BLaER1 treated with 17β-estradiol and CSF1 and Interleukin-3, amounts not matched to agents 10 nM and 100 nM (cell line): ENCODE measurements at regions not wholly inside any gene's neighbourhood (a gene's known extent, or its start where the extent isn't known, plus 50 kb on each side); places are given as distances from the start of the nearest gene placed in this dataset.

Source experiments
- H3K27ac ChIP-seq, 11 experiments: shearing (Covaris generic); formaldehyde crosslinking; 2 replicates each; pipeline ENCODE4 v1.8.1; 2022
- H3K27me3 ChIP-seq, 11 experiments: shearing (Covaris generic); formaldehyde crosslinking; 2 replicates each; pipeline ENCODE4 v1.8.1; 2022
- H3K36me3 ChIP-seq, 11 experiments: shearing (Covaris generic); formaldehyde crosslinking; 2 replicates each; pipeline ENCODE4 v1.8.1; 2022
- H3K4me1 ChIP-seq, 10 experiments: shearing (Covaris generic); formaldehyde crosslinking; 2 replicates each; pipeline ENCODE4 v1.8.1; 2022
- H3K4me2 ChIP-seq, 11 experiments: shearing (Covaris generic); formaldehyde crosslinking; 2 replicates each; pipeline ENCODE4 v1.8.1; 2022
- H3K4me3 ChIP-seq, 10 experiments: shearing (Covaris generic); formaldehyde crosslinking; 2 replicates each; pipeline ENCODE4 v1.8.1; 2022
- H3K9ac ChIP-seq, 11 experiments: shearing (Covaris generic); formaldehyde crosslinking; 2 replicates each; pipeline ENCODE4 v1.8.1; 2022
- H3K9me3 ChIP-seq, 11 experiments: shearing (Covaris generic); formaldehyde crosslinking; replicated peaks in 1 of 11; 2 replicates each; pipeline ENCODE4 v1.8.1; 2022
- H4K20me1 ChIP-seq, 11 experiments: shearing (Covaris generic); formaldehyde crosslinking; 2 replicates each; pipeline ENCODE4 v1.8.1; 2022
- Cebpa-rat ChIP-seq, 11 experiments: shearing (Covaris generic); IDR thresholded peaks; 2 replicates each; pipeline ENCODE4 v1.8.1; 2022

DNA sequence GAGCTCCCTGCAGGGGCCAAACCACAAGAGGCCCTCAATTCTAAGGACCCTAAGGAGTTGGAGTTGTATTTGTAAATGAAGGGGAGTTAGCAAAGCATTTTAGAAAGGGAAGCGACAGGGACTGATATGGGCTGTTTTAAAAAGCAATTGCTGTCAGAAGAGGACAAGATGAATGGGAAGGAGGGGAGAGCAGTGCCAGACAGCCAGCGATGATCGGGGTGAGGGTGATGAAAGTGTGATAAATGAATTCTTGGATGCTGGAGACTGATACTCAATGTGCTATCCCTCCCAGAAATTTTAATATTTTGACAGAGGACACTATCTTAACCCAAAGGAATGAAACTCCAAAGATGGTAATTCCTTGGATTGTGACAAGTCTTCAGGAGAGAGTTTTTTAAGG, 289.2 kb downstream of the CLIC5 start:
- Histone ChIP-seq H3K27ac (no peak overlapping the region), H3K36me3 (no peaks in the 10 kb centered on the region), H3K4me1 (no peaks in the 10 kb centered on the region), H3K4me3 (no peak overlapping the region), H4K20me1 (no peaks in the 10 kb centered on the region), H3K27me3 (no peaks in the 10 kb centered on the region), H3K4me2 (no peak overlapping the region), H3K9ac (no peak overlapping the region), H3K9me3 (peaks cover 0 to 14% (median 8%) of the 10 kb centered on the region in 11 experiments; a peak in 9 of 22 replicates)
- no peak for TF ChIP-seq Cebpa-rat (IDR thresholded peaks at IDR 0.05)

DNA sequence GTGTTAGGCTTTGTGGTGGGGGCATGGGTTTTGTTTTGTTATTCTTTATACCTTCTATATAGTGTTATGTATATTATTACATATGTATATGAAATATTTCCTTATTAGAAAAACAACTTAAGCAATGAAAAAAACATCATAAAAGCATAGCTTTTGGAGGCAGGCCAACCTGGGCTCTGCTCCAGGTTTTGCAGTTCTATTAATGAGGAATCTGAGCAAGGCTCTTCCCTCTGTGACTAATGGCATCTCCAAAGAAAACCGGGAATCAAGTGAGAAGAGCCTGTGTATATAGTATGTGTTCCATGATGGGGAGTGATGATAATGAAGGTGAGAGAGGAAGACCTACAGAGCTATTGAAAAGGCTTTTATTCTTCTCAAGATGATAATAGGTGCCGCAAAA, 291.1 kb downstream of the CLIC5 start:
- Histone ChIP-seq H3K9me3 (peaks cover 0 to 14% (median 8%) of the 10 kb centered on the region in 11 experiments; a peak in 9 of 22 replicates), H3K4me1 (no peaks in the 10 kb centered on the region), H3K27me3 (no peaks in the 10 kb centered on the region), H3K9ac (no peak overlapping the region), H4K20me1 (no peaks in the 10 kb centered on the region), H3K4me2 (no peak overlapping the region), H3K36me3 (no peaks in the 10 kb centered on the region), H3K27ac (no peak overlapping the region), H3K4me3 (no peak overlapping the region)
- TF ChIP-seq Cebpa-rat (IDR thresholded peaks at IDR 0.05), result no peak

DNA sequence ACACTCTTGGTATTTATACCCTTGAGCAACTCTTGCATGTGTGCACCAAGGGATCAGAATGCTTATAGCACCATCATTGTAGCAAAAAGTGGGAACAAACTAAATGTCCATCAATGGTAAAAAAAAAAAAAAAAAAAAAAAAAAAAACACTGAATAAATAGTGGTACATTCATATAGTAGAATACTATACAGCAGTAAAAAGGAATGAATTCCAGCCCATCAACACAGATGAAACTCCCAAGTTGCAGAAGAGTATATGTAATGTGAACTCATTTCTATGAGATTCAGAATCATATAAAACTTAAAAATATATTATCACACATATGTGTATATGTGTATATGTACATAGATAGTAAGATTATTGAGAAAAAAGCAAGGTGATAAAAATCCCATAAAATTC, 291.6 kb downstream of the CLIC5 start:
- H3K27ac ChIP-seq, result no peak overlapping the region

DNA sequence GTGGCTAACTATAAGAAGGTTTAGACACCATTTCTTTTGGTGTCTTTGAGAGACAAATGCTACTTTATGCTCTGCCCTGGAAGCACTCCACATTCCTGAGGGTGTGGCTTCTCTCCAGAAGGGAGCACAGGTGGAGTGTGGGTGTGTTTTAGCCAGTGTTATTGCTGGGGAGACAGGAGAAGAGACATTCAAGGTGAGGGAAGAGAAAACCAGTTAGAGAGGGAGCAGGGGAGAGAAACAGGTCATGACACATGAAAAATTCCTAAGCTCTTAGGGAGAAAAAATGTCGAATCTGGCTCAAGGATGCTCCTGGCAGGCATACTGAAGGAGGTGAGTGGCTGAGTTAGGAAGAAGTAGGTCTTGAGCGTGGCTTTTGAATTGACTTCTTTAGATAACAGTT, 292.8 kb downstream of the CLIC5 start:
- H3K27me3 ChIP-seq, result no peaks in the 10 kb centered on the region
- no peaks in the 10 kb centered on the region for H4K20me1 ChIP-seq
- H3K9me3 ChIP-seq, result peaks cover 0 to 14% (median 8%) of the 10 kb centered on the region in 11 experiments; a peak in 9 of 22 replicates
- no peak overlapping the region for H3K9ac ChIP-seq
- H3K36me3 ChIP-seq, result no peaks in the 10 kb centered on the region
- H3K4me2 ChIP-seq, result no peak overlapping the region
- H3K4me3 ChIP-seq, result no peak overlapping the region
- no peaks in the 10 kb centered on the region for H3K4me1 ChIP-seq
- no peak for TF ChIP-seq Cebpa-rat (IDR thresholded peaks at IDR 0.05)
- H3K27ac ChIP-seq, result no peak overlapping the region

More for the DNA sequence above, 291.6 kb downstream of the CLIC5 start:
- Histone ChIP-seq H3K9ac (no peak overlapping the region), H3K4me1 (no peaks in the 10 kb centered on the region), H3K9me3 (peaks cover 0 to 14% (median 8%) of the 10 kb centered on the region in 11 experiments; a peak in 9 of 22 replicates), H3K4me3 (no peak overlapping the region), H3K36me3 (no peaks in the 10 kb centered on the region), H4K20me1 (no peaks in the 10 kb centered on the region), H3K27me3 (no peaks in the 10 kb centered on the region), H3K4me2 (no peak overlapping the region)
- no peak for TF ChIP-seq Cebpa-rat (IDR thresholded peaks at IDR 0.05)

DNA sequence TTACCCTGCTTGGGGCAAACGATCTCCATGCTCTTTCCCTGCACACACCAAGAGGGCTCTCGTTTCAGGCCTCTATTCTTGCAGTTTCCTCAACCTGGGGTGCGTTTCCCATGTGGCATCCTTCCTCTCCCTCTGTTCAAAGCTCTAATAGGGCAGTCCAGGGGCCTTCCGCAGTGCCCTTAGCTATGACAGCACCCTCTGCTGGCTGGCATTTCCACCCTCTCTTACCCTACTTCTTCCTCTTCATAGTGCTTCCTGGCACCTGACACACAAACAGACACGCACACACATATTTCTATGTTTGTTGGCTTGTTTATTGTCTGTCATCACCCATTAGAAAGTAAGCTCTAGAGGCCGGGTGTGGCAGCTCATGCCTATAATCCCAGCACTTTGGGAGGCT, 294.0 kb downstream of the CLIC5 start:
- Histone ChIP-seq H3K4me3 (no peak overlapping the region), H3K4me1 (peaks cover 0 to 7% (median 6%) of the 10 kb centered on the region in 10 experiments; a peak in 17 of 20 replicates), H4K20me1 (no peaks in the 10 kb centered on the region), H3K27ac (no peak overlapping the region), H3K36me3 (no peaks in the 10 kb centered on the region), H3K9me3 (peaks cover 0 to 14% (median 8%) of the 10 kb centered on the region in 11 experiments; a peak in 9 of 22 replicates), H3K4me2 (no peak overlapping the region), H3K9ac (no peak overlapping the region), H3K27me3 (no peaks in the 10 kb centered on the region)
- TF ChIP-seq Cebpa-rat (IDR thresholded peaks at IDR 0.05), result no peak

DNA sequence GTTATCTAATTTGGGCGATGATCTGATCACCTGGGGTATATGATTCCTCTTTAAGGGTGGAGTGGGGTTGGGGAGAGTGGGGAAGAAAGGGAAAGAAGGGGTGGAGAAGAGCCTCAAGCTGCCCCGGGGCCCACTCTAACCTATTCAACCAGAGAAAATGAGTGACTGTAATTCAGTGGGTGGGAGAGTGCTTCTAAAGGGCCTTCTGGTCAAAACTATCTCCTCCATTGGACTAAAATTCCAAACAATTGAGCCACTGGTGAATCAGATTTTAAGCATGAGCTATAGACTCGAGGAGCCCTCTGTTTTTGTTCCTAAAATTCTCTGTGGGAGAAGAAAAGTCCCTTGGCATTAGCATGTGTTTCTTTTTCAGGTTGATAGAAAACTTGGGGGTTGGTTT, 296.8 kb downstream of the CLIC5 start:
- H3K27me3 ChIP-seq, result no peaks in the 10 kb centered on the region
- no peaks in the 10 kb centered on the region for H3K36me3 ChIP-seq
- H3K4me2 ChIP-seq, result no peak overlapping the region
- H3K9ac ChIP-seq, result no peak overlapping the region
- H3K27ac ChIP-seq, result no peak overlapping the region
- H3K4me1 ChIP-seq, result peaks cover 7 to 28% (median 25%) of the 10 kb centered on the region in 10 experiments
- H4K20me1 ChIP-seq, result no peaks in the 10 kb centered on the region
- H3K9me3 ChIP-seq, result peaks cover 0 to 12% (median 7%) of the 10 kb centered on the region in 11 experiments; a peak in 9 of 22 replicates
- no peak for TF ChIP-seq Cebpa-rat (IDR thresholded peaks at IDR 0.05)
- no peak overlapping the region for H3K4me3 ChIP-seq

DNA sequence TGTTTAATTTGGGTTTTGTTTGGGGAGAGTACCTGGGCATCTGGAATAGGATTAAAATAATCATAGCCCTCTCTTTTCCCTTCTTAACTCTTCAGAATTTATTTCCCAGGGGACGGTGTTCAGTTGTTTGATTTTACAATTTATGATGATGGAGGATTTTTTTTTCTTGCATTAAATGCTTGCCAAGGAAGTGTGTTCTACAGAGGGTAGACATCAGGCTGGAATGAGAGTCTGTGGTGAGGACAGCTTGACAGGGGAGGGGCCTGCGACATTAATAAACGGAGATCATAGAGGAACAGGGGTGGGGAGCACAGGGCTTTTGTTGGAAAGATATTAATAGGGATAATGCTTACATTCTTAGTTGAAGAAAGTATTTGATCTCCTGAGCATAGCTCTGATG, 297.5 kb downstream of the CLIC5 start:
- no peak overlapping the region for H3K27ac ChIP-seq
- no peak for TF ChIP-seq Cebpa-rat (IDR thresholded peaks at IDR 0.05)

DNA sequence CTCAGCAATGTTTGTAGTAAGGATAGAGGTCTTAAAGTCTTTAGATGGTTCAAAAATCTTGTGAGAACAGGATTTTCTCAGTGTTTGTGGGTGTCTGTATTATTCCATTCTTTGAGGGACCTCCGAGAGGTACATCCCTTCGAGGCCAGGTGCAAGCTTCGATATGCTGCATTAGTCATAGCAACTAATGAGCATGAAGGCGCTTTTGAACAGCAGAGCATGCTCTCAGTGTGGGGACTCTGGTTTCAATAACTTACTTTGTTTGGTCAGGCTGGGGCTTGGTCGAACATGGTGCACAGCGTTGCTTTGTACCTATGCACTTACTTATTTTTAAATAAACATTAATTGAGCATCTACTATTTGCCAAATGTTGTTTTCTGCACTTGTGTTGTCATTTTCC, 297.9 kb downstream of the CLIC5 start:
- Histone ChIP-seq H3K9ac (no peak overlapping the region), H3K4me1 (peaks cover 17 to 38% (median 26%) of the 10 kb centered on the region in 10 experiments), H3K27ac (no peak overlapping the region), H3K27me3 (no peaks in the 10 kb centered on the region), H3K9me3 (peaks cover 0 to under 1% (median 0%) of the 10 kb centered on the region in 11 experiments; a peak in 1 of 22 replicates), H4K20me1 (no peaks in the 10 kb centered on the region), H3K4me3 (no peak overlapping the region), H3K36me3 (no peaks in the 10 kb centered on the region), H3K4me2 (no peak overlapping the region)
- TF ChIP-seq Cebpa-rat (IDR thresholded peaks at IDR 0.05), result no peak

More for the DNA sequence above, 297.5 kb downstream of the CLIC5 start:
- Histone ChIP-seq H4K20me1 (no peaks in the 10 kb centered on the region), H3K36me3 (no peaks in the 10 kb centered on the region), H3K9ac (no peak overlapping the region), H3K4me3 (no peak overlapping the region), H3K4me1 (peaks cover 13 to 34% (median 25%) of the 10 kb centered on the region in 10 experiments), H3K9me3 (peaks cover 0 to 5% (median under 1%) of the 10 kb centered on the region in 11 experiments; a peak in 7 of 22 replicates), H3K4me2 (no peak overlapping the region), H3K27me3 (no peaks in the 10 kb centered on the region)

DNA sequence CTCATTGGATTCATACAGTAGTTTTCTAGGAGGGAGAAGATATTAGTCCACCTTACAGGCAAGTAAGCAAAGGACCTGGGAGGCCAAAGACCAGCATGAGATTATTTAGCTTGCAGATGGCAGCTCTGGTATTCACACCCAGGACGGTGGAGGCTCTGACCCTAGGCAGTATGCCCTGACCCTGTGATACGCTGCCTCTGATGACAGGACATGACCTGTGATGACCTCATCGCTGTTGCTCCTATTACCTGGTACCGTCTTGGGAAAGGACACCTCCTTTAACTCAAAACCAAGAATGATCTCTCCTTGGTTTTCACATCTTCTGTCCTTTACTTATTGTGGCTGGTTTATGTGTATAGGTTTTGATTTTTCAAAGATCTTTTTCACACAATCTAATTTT, 298.6 kb downstream of the CLIC5 start:
- no peaks in the 10 kb centered on the region for H3K27me3 ChIP-seq
- H3K9ac ChIP-seq, result no peak overlapping the region
- H3K27ac ChIP-seq, result no peak overlapping the region
- no peaks in the 10 kb centered on the region for H4K20me1 ChIP-seq
- no peak overlapping the region for H3K4me3 ChIP-seq
- H3K36me3 ChIP-seq, result no peaks in the 10 kb centered on the region
- TF ChIP-seq Cebpa-rat (IDR thresholded peaks at IDR 0.05), result no peak
- H3K4me2 ChIP-seq, result peak overlapping the region in 10 of 11 experiments; percentile 17 to 76 (median 64); a peak in 20 of 22 replicates
- no peaks in the 10 kb centered on the region for H3K9me3 ChIP-seq
- H3K4me1 ChIP-seq, result peaks cover 18 to 44% (median 30%) of the 10 kb centered on the region in 10 experiments

DNA sequence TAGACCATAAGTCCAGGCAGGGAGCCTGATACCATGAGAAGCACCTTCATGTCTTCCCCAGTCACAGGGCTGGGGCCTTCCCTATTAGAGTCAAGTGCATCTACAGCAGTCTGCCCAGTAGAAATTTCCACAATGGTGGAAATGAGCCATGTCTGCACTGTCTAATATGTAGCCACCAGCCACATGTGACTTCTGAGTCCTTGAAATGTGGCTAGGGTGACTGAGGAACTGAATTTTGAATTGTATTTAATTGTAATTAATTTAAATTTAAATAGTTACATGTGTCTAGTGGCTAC, 300.2 kb downstream of the CLIC5 start:
- no peaks in the 10 kb centered on the region for H3K9me3 ChIP-seq
- H3K36me3 ChIP-seq, result no peaks in the 10 kb centered on the region
- peak overlapping the region in 3 of 11 experiments; percentile 20 to 38 (median 27); a peak in 7 of 22 replicates for H3K4me2 ChIP-seq
- no peaks in the 10 kb centered on the region for H4K20me1 ChIP-seq
- no peaks in the 10 kb centered on the region for H3K27me3 ChIP-seq
- H3K4me3 ChIP-seq, result no peak overlapping the region
- no peak overlapping the region for H3K9ac ChIP-seq
- H3K4me1 ChIP-seq, result peaks cover 18 to 50% (median 30%) of the 10 kb centered on the region in 10 experiments
- H3K27ac ChIP-seq, result no peak overlapping the region
- TF ChIP-seq Cebpa-rat (IDR thresholded peaks at IDR 0.05), result no peak
